GM08714 (cell line): ENCODE measurements at regions not wholly inside any gene's neighbourhood (a gene's known extent, or its start where the extent isn't known, plus 50 kb on each side); places are given as distances from the start of the nearest gene placed in this dataset.
"Not testable (repeated sequence)": the region's sequence is repeated elsewhere in the genome, so short reads cannot be mapped to it uniquely, and the experiment has no call there.

Experiments used
- H3K4me3 ChIP-seq: fragments of 200-500 bp; sonication (Bioruptor generic); 2 replicates; pipeline ENCODE4 v1.5.1; 2014; ENCODE audit warnings: mild to moderate bottlenecking, low read length, inconsistent platforms
- ZNF274 ChIP-seq: IDR thresholded peaks from 2 replicates; pipeline ENCODE4 v1.6.1; 2012; ENCODE audit warnings: mild to moderate bottlenecking, low read depth, low read length

DNA sequence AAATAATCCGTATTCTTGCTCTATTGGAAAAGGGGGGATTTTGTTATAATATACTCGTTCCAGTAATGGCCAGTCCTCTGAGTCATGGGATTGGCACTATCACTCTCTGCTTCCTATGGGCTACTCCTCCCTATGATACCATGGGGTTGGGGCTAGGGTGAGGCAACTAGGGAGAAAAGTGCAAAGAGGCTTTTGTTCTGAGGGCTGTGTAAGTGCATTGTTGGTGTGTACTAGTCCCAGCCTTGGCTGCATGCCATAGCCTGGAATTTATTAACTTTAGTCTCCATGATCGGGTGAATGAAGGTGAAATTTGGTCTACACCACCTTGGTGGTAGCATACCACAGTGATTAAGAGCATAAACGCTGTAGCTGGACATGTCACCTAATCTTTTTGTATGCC is 247.6 kb downstream of the RPAP3 start:
- no peak for TF ChIP-seq ZNF274
- H3K4me3 ChIP-seq: no peak overlapping the region

DNA sequence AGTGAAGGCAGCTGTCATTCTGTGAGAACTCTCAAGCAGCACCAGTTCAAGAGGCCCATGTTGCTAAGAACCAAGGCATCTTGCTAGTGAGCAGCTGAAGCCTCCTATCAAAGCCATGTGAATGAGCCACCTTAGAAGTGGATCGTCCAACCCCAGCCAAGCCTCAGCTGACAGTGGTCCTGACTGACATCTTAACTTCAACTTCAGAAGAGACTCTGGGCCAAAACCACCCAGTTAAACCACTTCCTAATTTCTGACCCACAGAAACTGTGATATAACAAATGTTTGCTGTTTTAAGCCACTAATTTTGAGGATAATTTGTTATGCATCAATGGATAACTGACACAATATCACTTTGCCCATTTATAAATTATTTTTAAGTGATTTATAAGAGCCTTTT is 256.0 kb downstream of the RPAP3 start:
- TF ChIP-seq ZNF274: no peak
- H3K4me3 ChIP-seq: no peak overlapping the region

DNA sequence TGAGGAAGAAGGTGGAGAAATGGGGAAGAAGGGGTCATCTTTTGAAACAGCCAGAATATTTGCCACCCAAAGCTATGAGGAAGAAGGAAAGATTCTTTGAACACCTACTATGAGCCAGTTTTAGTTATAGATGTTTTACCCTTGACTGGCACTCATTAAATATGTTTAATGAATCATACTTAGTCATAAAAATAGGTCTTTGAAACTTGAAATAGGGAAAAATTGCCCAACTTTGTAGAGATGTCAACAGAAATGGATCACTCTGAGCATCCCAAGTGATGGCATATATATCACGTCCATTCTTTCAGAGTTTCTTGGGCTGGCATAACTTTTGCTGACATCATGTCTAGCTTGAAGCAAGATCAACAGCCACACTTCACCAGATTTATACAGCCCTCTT is 263.5 kb downstream of the RPAP3 start:
- H3K4me3 ChIP-seq: no peak overlapping the region
- no peak for TF ChIP-seq ZNF274

DNA sequence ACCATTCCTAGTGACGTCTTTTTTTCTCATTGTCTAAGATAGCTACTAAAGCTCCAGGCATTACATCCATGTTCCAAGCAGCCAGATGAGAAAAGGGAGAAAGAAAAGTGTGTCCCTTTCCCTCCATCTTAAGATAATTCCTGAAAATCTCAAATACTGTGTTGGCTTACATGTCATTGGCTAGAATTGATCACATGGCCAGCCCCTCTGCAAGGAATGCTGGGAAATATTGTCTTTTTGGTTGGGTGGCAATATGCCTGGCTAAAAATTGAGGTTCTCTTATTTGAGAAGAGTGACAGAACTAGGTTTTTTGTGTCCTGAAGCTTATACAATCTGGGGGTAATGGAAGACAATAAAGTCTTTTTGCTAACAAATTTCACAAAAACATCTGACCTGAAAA is 264.3 kb downstream of the RPAP3 start:
- H3K4me3 ChIP-seq: no peak overlapping the region
- TF ChIP-seq ZNF274: no peak

DNA sequence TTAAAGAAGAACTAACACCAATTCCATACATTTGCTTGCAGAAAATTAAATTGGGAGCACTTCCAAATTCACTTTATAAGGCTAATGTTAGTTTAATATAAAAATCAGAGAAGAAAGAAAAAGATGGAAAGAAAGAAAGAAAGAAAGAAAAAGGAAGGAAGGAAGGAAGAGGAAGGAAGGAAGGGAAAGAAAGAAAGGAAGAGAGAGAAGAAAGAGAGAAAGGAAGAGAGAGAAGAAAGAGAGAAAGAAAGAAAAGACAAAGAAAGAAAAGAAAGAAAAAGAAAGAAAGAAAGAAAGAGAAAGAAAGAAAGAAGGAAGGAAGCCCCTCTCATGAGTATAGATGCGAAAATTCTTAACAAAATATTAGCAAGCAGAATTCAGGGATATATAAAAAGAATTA is 267.7 kb downstream of the RPAP3 start:
- H3K4me3 ChIP-seq: no peak overlapping the region
- no peak for TF ChIP-seq ZNF274

DNA sequence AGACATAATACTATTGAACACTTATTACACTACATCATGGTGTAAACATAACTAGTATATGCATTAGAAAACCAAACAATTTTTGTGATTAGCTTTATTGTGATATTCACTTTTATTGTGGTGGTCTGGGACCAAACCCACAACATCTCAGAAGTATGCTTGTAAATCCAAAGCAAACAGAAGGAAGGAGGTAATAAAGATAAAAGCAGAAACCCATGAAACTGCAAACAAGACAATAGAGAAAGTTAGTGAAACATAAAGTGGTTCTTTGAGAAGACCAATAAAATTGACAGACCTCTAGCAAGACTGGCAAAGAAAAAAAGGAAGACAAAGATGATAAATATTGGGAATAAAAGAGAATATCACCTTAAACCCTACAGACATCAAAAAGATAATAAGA is 268.3 kb downstream of the RPAP3 start:
- no peak for TF ChIP-seq ZNF274
- H3K4me3 ChIP-seq: no peak overlapping the region

DNA sequence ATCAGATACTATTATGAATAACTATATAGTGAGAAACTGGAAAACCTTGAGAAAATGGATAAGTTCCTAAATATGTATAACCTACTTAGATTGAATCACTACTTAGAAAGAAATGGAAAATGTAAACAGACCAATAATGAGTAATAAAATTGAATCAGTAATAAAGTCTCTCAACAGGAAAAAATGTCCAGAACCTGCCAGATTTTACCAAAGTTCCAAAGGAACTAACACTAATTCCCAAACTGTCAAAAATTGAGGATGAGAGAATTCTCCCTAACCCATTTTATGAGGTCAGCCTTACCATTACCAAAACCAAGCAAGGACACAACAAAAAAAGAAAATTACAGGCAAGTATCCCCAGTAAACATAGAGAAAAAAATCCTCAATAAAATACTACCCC is 272.0 kb downstream of the RPAP3 start:
- no peak overlapping the region for H3K4me3 ChIP-seq
- no peak for TF ChIP-seq ZNF274

DNA sequence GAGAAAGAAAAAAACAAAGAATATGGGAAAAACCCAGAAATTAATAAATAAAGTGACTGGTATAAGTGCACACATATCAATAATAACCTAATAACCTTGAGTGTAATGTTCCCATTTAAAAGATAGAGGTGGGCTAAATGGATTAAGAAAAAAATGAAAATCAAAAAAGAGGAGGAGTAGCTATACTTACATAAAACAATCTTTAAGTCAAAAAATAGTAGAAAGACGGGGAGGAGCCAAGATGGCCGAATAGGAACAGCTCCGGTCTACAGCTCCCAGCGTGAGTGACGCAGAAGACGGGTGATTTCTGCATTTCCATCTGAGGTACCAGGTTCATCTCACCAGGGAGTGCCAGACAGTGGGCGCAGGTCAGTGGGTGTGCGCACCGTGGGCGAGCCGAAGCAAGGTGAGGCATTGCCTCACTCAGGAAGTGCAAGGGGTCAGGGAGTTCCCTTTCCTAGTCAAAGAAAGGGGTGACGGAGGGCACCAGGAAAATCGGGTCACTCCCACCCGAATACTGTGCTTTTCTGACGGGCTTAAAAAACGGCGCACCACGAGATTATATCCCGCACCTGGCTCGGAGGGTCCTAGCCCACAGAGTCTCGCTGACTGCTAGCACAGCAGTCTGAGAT is 279.0 kb downstream of the RPAP3 start:
- not testable (repeated sequence) for H3K4me3 ChIP-seq

DNA sequence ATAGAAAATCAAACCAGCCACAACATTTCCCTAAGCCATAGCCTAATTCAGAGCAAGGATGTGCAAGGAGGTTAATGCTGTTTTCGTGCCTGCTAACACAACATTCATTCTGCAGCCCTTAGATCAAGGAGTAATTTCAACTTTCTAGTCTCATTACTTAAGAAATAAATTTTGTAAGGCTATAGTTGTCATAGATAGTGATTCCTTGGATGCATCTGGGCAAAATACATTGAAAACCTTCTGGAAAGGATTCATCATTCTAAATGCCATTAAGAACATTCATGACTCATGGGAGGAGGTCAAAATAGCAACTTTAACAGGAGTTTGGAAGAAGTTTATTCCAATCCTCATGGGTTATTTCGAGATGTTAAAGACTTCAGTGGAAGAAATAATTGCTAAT is 283.2 kb downstream of the RPAP3 start:
- TF ChIP-seq ZNF274: no peak
- H3K4me3 ChIP-seq: no peak overlapping the region

DNA sequence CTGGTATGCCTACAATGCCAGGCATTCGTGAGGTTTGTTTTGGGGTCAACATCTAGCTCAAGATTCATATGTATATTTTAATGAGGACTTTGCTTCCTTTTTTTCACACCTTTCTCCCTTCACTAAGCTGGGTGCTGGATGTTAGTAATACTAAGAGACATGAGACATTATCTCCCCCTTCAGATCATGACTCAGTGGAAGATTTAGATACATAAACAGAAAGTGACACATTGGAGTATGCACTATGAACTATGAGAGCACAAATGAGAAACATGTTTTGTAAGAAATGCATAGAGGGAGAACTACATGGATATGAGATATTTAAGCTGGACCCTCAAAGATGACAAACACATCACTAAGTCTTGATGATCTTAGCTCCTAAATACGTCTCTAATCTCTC is 286.3 kb downstream of the RPAP3 start:
- TF ChIP-seq ZNF274: no peak
- no peak overlapping the region for H3K4me3 ChIP-seq

DNA sequence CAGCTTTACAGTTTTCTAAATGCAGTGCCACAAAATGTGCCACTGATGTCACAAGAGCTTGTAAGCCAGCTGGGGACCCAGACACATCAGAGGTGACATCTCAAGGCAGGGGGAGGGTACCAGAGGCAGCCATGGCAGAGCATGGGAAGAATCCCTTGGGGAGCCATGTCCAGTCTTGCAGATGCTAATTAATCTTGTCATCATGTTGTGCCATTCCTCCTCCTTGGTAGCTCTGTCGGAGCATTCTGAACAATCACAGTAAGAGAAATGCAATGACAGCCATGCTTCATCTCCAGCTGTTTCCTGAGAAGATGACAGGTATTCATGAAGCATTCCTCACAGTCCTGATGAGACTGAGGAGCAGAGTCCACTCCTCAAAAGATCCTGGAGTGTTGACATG is 287.9 kb downstream of the RPAP3 start:
- TF ChIP-seq ZNF274: no peak
- H3K4me3 ChIP-seq: no peak overlapping the region

DNA sequence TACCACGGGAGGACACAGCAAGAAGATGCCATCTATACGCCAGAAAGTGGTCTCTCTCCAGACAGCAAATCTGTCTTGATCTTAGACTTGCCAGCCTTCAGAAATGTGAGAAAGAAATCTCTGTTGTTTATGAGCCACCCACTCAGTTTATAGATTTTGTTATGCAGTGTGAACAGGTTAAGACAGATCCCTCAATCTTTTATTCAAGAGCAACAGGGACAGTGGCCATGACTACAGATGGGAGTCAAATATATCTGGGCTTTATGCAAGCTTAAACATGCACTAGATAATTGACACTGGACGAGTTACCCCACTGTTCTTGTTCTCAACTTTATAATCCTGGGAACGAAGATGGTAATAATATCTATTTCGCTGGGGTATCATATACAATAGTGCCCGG is 288.7 kb downstream of the RPAP3 start:
- no peak for TF ChIP-seq ZNF274
- H3K4me3 ChIP-seq: no peak overlapping the region

DNA sequence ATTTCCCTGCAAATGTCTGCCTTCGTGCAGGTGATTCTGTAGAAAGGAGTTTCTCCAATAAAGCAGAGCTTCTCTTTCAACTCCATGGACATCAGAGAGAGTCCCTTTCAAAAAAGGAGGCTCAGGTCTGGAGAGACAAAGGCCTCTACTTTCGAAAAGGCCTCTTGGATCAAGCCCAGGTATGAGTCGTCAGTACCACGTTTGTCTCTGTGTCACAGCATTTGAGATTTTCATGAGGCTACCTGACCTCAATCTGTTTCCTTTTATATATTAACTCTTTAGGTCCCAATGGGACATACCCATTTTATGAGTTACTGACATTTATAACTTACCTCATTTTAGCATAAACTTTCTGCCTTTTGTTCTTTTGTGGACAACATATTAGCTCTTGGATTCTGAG is 290.8 kb downstream of the RPAP3 start:
- TF ChIP-seq ZNF274: no peak
- no peak overlapping the region for H3K4me3 ChIP-seq

DNA sequence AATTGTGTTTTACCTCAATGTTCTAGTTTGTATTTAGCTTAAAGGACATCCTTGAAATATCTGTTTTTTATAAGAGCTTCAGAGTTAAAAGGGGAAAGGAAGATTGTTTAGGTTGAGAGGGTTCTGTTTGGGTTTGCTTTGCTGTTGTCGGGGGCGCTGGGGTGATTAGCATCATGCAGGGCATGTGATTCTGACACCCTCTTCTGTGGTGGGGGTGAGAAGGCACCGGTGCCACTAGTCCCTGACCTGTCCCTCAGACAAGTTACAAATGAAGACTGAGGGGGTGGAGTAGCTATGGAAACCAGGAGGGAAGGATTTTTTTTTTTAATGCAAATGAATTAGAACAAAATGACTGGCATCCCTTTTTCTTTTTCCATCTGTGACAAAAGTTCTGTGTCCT is 291.3 kb downstream of the RPAP3 start:
- TF ChIP-seq ZNF274: no peak

DNA sequence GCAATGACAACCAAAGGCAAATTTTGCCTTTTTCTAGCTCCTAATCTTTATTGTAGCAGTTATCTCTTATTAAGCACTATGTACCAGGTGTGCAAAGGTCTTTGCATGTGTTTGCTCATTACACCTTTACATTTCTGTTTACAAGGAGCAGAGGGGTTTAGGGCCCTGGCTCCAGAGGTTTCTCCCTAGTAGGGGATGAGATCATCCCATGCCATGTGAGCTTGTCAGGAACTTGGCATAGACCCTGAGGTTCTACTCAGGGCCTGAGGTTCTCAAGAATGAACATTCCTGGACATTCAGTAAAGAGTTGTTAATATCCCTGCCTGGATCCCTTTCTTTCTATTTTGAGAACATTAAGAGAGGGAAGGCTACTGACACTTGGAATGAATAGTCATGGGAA is 292.0 kb downstream of the RPAP3 start:
- H3K4me3 ChIP-seq: no peak overlapping the region
- TF ChIP-seq ZNF274: no peak

More for the DNA sequence above, 291.3 kb downstream of the RPAP3 start:
- H3K4me3 ChIP-seq: no peak overlapping the region

DNA sequence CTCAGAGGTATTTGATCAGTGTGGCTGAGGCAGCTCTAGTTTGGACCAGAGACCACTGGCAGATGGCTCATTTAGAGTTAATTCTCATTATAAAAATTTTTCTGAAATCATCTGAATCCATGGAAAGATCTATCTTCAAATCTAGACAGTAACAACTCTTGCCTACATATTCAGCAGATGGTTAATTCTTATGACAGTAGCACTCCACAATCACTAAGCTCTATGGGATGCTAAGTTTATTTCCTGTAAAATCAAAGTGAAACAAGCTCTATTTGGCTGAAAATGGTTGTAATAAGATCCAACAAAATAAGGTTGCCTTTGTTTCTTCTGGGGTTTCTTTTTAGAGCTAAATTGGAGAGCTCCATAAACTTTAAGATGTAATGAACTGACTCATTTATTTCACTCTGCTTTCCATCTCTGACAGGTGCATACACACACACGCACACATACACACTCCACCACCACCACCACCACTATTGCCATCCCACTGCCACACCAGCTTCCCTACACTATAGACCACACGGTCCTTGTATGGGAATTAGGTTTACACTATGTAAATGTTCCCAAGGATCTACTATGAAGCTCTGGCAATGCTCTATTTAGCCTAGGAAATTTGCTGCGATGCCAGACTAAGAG is 293.1 kb downstream of the RPAP3 start:
- H3K4me3 ChIP-seq: no peak overlapping the region
- no peak for TF ChIP-seq ZNF274
